Left renal cortex interstitium (tissue), 4 donors: ENCODE measurements at regions not wholly inside any gene's neighbourhood (a gene's known extent, or its start where the extent isn't known, plus 50 kb on each side); places are given as distances from the start of the nearest gene placed in this dataset.
"Not testable (repeated sequence)": the region's sequence is repeated elsewhere in the genome, so short reads cannot be mapped to it uniquely, and the experiment has no call there.

ENCODE experiments used
- DNase-seq, 4 donors: peaks; one replicate each; pipeline ENCODE4 v3.0.0-alpha.2; 2013; ENCODE audit warnings: low read depth in 4 of 4, low spot score in 2 of 4, missing footprints in 1 of 4

GRCh38 chr6:6860863-6861262 is 246.9 kb upstream of the RREB1 start:
- no peak for DNase-seq

- no peak for DNase-seq
These were observed 246.3 kb upstream of the RREB1 start for GRCh38 chr6:6861351-6861894.

- no peak for DNase-seq
These were observed 245.8 kb upstream of the RREB1 start for GRCh38 chr6:6861995-6862394.

- no peak for DNase-seq
These were observed 243.7 kb upstream of the RREB1 start for GRCh38 chr6:6863970-6864639.

- no peak for DNase-seq
These were observed 242.2 kb upstream of the RREB1 start for GRCh38 chr6:6865611-6866010.

GRCh38 chr6:6866656-6867403 is 240.9 kb upstream of the RREB1 start:
- no peak for DNase-seq

GRCh38 chr6:6867404-6867799 is 240.4 kb upstream of the RREB1 start:
- DNase-seq: no peak

- DNase-seq: no peak
These were observed 238.7 kb upstream of the RREB1 start for GRCh38 chr6:6869094-6869493.

GRCh38 chr6:6870921-6871320 is 236.8 kb upstream of the RREB1 start:
- no peak for DNase-seq

- no peak for DNase-seq
These were observed 235.1 kb upstream of the RREB1 start for GRCh38 chr6:6872459-6873344.

GRCh38 chr6:6873778-6874177 is 234.0 kb upstream of the RREB1 start:
- DNase-seq: no peak

GRCh38 chr6:6875818-6876470 is 231.8 kb upstream of the RREB1 start:
- DNase-seq: no peak

GRCh38 chr6:6877792-6878191 is 230.0 kb upstream of the RREB1 start:
- DNase-seq: not testable (repeated sequence)

- DNase-seq: no peak
These were observed 228.7 kb upstream of the RREB1 start for GRCh38 chr6:6878887-6879585.

GRCh38 chr6:6879586-6879974 is 228.2 kb upstream of the RREB1 start:
- not testable (repeated sequence) for DNase-seq

GRCh38 chr6:6880745-6881437 is 226.9 kb upstream of the RREB1 start:
- no peak for DNase-seq

GRCh38 chr6:6881438-6882225 is 226.1 kb upstream of the RREB1 start:
- no peak for DNase-seq

- DNase-seq: no peak
These were observed 225.2 kb upstream of the RREB1 start for GRCh38 chr6:6882592-6882991.

- no peak for DNase-seq
These were observed 224.8 kb upstream of the RREB1 start for GRCh38 chr6:6883011-6883410.
